MM.1S (cell line): ENCODE measurements at regions not wholly inside any gene's neighbourhood (a gene's known extent, or its start where the extent isn't known, plus 50 kb on each side); places are given as distances from the start of the nearest gene placed in this dataset.

ENCODE experiments used
- EZH2 ChIP-seq: fragments of 300-600 bp; sonication (generic); optimal IDR thresholded peaks from 2 replicates; pipeline ENCODE3; 2017; ENCODE audit warnings: low read depth, mild to moderate bottlenecking, antibody characterized with exemption, low read length, mixed read lengths
- TF ChIP-seq, protein P1 (sequence below): fragments of 300-600 bp; sonication (generic); IDR thresholded peaks from 2 replicates; pipeline ENCODE4 v1.5.1; 2016; ENCODE audit warnings: antibody characterized with exemption, low read length, mixed read lengths

DNA sequence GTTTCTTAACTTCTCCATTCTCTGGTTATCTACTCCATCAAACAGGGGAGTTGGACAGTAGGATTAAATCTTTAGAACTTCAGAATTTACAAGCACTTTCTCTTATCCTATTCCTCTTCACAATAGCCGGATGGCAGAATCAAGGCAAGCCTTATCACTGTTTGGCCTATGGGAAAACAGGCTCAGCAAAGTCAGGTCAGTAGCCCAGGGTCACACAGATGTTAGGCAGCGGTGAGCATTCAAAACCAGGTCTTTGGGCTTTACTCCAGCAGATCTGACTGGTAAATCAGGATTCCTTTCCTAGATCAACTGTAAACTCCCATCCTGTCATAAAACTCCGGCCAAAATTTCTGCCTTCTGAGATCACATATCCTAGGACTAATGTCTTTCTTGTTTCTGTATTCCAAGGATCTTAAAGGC lies 258.4 kb downstream of the OPA1 start:
- TF ChIP-seq, protein P1, sequence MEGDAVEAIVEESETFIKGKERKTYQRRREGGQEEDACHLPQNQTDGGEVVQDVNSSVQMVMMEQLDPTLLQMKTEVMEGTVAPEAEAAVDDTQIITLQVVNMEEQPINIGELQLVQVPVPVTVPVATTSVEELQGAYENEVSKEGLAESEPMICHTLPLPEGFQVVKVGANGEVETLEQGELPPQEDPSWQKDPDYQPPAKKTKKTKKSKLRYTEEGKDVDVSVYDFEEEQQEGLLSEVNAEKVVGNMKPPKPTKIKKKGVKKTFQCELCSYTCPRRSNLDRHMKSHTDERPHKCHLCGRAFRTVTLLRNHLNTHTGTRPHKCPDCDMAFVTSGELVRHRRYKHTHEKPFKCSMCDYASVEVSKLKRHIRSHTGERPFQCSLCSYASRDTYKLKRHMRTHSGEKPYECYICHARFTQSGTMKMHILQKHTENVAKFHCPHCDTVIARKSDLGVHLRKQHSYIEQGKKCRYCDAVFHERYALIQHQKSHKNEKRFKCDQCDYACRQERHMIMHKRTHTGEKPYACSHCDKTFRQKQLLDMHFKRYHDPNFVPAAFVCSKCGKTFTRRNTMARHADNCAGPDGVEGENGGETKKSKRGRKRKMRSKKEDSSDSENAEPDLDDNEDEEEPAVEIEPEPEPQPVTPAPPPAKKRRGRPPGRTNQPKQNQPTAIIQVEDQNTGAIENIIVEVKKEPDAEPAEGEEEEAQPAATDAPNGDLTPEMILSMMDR, result no peak
- no peak for TF ChIP-seq EZH2
